GM12878 (cell line): ENCODE measurements at regions not wholly inside any gene's neighbourhood (a gene's known extent, or its start where the extent isn't known, plus 50 kb on each side); places are given as distances from the start of the nearest gene placed in this dataset.

ENCODE experiments used
- ATAC-seq: fragments of 200-7000 bp; cut with Tn5 transposase; 3 replicates; pipeline ENCODE4 v1.9.1; 2020; ENCODE audit warnings: mild to moderate bottlenecking, moderate library complexity
- BruUV-seq: library from RNA; stranded (reverse); fragments of 400-500 nt; replicated peaks from 2 replicates; lab custom pipeline; 2021; lab: Mats Ljungman, UMichigan
- CTCF ChIA-PET: fragments of 300-600 bp; sonication (Branson Sonifier 250); formaldehyde crosslinking; extraction: SDS; loops from one replicate; lab custom pipeline; 2021; ENCODE audit warnings: inconsistent platforms; lab: Yijun Ruan, JAX
- POLR2A ChIA-PET: fragments of 350-600 bp; formaldehyde crosslinking; extraction: SDS; loops from one replicate; lab custom pipeline; 2021; ENCODE audit warnings: inconsistent platforms; lab: Charles Lee
- RAD21 ChIA-PET: fragments of 300-600 bp; sonication (Branson Sonifier 250); formaldehyde crosslinking; loops from one replicate; lab custom pipeline; 2023; ENCODE audit warnings: antibody characterized with exemption; ENCODE audit not compliant: unreplicated experiment; lab: Charles Lee
- SMC1A ChIA-PET: fragments of 300-600 bp; sonication (Branson Sonifier 250); formaldehyde crosslinking; loops from one replicate; lab custom pipeline; 2023; ENCODE audit not compliant: unreplicated experiment, uncharacterized antibody; lab: Charles Lee
- DNase-seq: peaks from one replicate; pipeline ENCODE4 v3.0.0-alpha.2; 2011; ENCODE audit warnings: low read depth, low spot score
- FAIRE-seq: peaks from 3 replicates; lab custom pipeline; 2011; peaks lifted over from hg19 to GRCh38; lab: Jason Lieb, UNC
- H2AFZ ChIP-seq: 2 replicates; pipeline ENCODE4 v1.6.0; 2011; ENCODE audit warnings: low read depth, low read length, control low read depth; ENCODE audit not compliant: control insufficient read depth
- H3K27ac ChIP-seq: 2 replicates; pipeline ENCODE4 v1.5.1; 2011; ENCODE audit warnings: control low read depth; ENCODE audit not compliant: control insufficient read depth, insufficient read depth
- H3K27me3 ChIP-seq, 2 experiments: replicated peaks in 1 of 2; 2 replicates each; pipeline versions ENCODE4 v1.6.0 to v1.6.1; 2011; ENCODE audit warnings: low read length in 1 of 2; ENCODE audit not compliant: control insufficient read depth in 2 of 2, insufficient read depth in 2 of 2
- H3K36me3 ChIP-seq, 2 experiments: 2 replicates each; pipeline ENCODE4 v1.5.1; 2011; ENCODE audit warnings: low read length in 1 of 2; ENCODE audit not compliant: control insufficient read depth in 2 of 2, insufficient read depth in 2 of 2
- H3K4me1 ChIP-seq: 2 replicates; pipeline ENCODE4 v1.6.1; 2011; ENCODE audit warnings: mild to moderate bottlenecking, low read length, moderate library complexity, mixed read lengths; ENCODE audit not compliant: control insufficient read depth, insufficient read depth
- H3K4me2 ChIP-seq: 2 replicates; pipeline ENCODE4 v1.6.0; 2011; ENCODE audit warnings: control low read depth; ENCODE audit not compliant: control insufficient read depth, insufficient read depth
- H3K4me3 ChIP-seq: fragments of 200-600 bp; sonication (generic); 2 replicates; pipeline ENCODE4 v1.5.1; 2016
- H3K79me2 ChIP-seq: 2 replicates; pipeline ENCODE4 v1.6.0; 2011; ENCODE audit warnings: low read length; ENCODE audit not compliant: control insufficient read depth, insufficient read depth
- H3K9ac ChIP-seq: 2 replicates; pipeline ENCODE4 v1.8.0; 2011; ENCODE audit warnings: low read length, control low read depth, mixed read lengths; ENCODE audit not compliant: control insufficient read depth, insufficient read depth
- H3K9me3 ChIP-seq: replicated peaks from 3 replicates; pipeline ENCODE4 v1.5.1; 2011; ENCODE audit warnings: mild to moderate bottlenecking, low read length; ENCODE audit not compliant: control insufficient read depth, insufficient read depth
- H4K20me1 ChIP-seq: 2 replicates; pipeline ENCODE4 v1.6.0; 2011; ENCODE audit not compliant: control insufficient read depth, insufficient read depth
- BCL11A ChIP-seq: IDR thresholded peaks from 2 replicates; pipeline ENCODE4 v1.6.1; 2011; ENCODE audit warnings: low read depth, low read length
- BMI1 ChIP-seq: fragments of 450-650 bp; IDR thresholded peaks from 2 replicates; pipeline ENCODE4 v1.6.1; 2016; ENCODE audit warnings: mild to moderate bottlenecking, moderate library complexity, borderline replicate concordance
- BRCA1 ChIP-seq: IDR thresholded peaks from 2 replicates; pipeline ENCODE4 v1.6.1; 2011; ENCODE audit warnings: low read depth, low read length, improper control_type of control experiment
- CEBPB ChIP-seq, 2 experiments: fragments of 150-350 bp in 1 of 2; IDR thresholded peaks; 2 replicates each; pipeline ENCODE4 v1.6.1; 2012 to 2014; ENCODE audit warnings: low read depth in 2 of 2, low read length in 2 of 2, borderline replicate concordance in 1 of 2, inconsistent platforms in 1 of 2
- CHD4 ChIP-seq: fragments of 200-600 bp; sonication (generic); IDR thresholded peaks from 2 replicates; pipeline ENCODE4 v1.6.1; 2016; ENCODE audit warnings: mild to moderate bottlenecking
- FOS ChIP-seq: IDR thresholded peaks from 3 replicates; pipeline ENCODE4 v1.6.1; 2011; ENCODE audit warnings: borderline replicate concordance; ENCODE audit not compliant: insufficient read length; ENCODE audit errors: extremely low read depth
- FOXM1 ChIP-seq: IDR thresholded peaks from 2 replicates; pipeline ENCODE4 v1.6.1; 2012; ENCODE audit warnings: low read depth, mild to moderate bottlenecking, inconsistent platforms, low read length, moderate library complexity
- KLF5 ChIP-seq: fragments of 450-650 bp; IDR thresholded peaks from 2 replicates; pipeline ENCODE4 v1.6.1; 2014; ENCODE audit warnings: mild to moderate bottlenecking; ENCODE audit not compliant: partially characterized antibody
- MTA3 ChIP-seq: IDR thresholded peaks from 2 replicates; pipeline ENCODE4 v1.6.1; 2012; ENCODE audit warnings: low read length, inconsistent platforms, borderline replicate concordance
- NFIC ChIP-seq: IDR thresholded peaks from 2 replicates; pipeline ENCODE4 v1.6.1; 2012; ENCODE audit warnings: low read depth, mild to moderate bottlenecking, inconsistent platforms, low read length, moderate library complexity
- NFXL1 ChIP-seq: fragments of 450-650 bp; IDR thresholded peaks from 2 replicates; pipeline ENCODE4 v1.6.1; 2017; ENCODE audit warnings: antibody characterized with exemption, mild to moderate bottlenecking, borderline replicate concordance
- NR2C1 ChIP-seq: fragments of 450-650 bp; IDR thresholded peaks from 2 replicates; pipeline ENCODE4 v1.6.1; 2017; ENCODE audit warnings: antibody characterized with exemption, mild to moderate bottlenecking, moderate library complexity
- RELA ChIP-seq: fragments of 450-650 bp; IDR thresholded peaks from 2 replicates; pipeline ENCODE4 v1.8.0; 2014; ENCODE audit warnings: borderline replicate concordance; ENCODE audit not compliant: partially characterized antibody
- SPI1 ChIP-seq: IDR thresholded peaks from 2 replicates; pipeline ENCODE4 v1.6.1; 2011; ENCODE audit warnings: low read depth, mild to moderate bottlenecking, low read length, moderate library complexity, borderline replicate concordance; ENCODE audit not compliant: insufficient read depth
- SUZ12 ChIP-seq: fragments of 200-600 bp; sonication (generic); IDR thresholded peaks from one replicate; pipeline ENCODE4 v1.6.1; 2018; ENCODE audit warnings: antibody characterized with exemption, mild to moderate bottlenecking; ENCODE audit not compliant: unreplicated experiment
- ZNF622 ChIP-seq: fragments of 450-650 bp; IDR thresholded peaks from 2 replicates; pipeline ENCODE4 v1.6.1; 2017; ENCODE audit warnings: mild to moderate bottlenecking, inconsistent platforms
- WGBS: methylation state at CpG from one replicate; pipeline ENCODE4 v1.1.6; 2016; ENCODE audit warnings: low lambda C conversion rate; ENCODE audit not compliant: insufficient replicate concordance, insufficient coverage; ENCODE audit errors: missing lambda C conversion rate; 5-methylcytosine and 5-hydroxymethylcytosine counted together
- in situ Hi-C: fragments of 300-500 bp; cut with MboI; formaldehyde crosslinking; loops from 9 replicates; pipeline ENCODE4 v1.14.3; 2018; ENCODE audit warnings: mixed read lengths
- intact Hi-C: fragments of 100-400 bp; cut with micrococcal nuclease; formaldehyde crosslinking; loops from one replicate; pipeline ENCODE4 v1.14.2; 2022; ENCODE audit not compliant: unreplicated experiment
- TF ChIP-seq, protein P1 (sequence below): fragments of 450-650 bp; IDR thresholded peaks from 2 replicates; pipeline ENCODE4 v1.6.1; 2016; ENCODE audit warnings: mild to moderate bottlenecking, moderate library complexity, borderline replicate concordance
- TF ChIP-seq, protein P2 (sequence below): IDR thresholded peaks from 2 replicates; pipeline ENCODE4 v1.6.1; 2012; ENCODE audit warnings: low read depth, low read length, improper control_type of control experiment

- TF ChIP-seq ZNF622 (no peak), BRCA1 (no peak), FOS (no peak), NFXL1 (no peak)
These were observed 209.5 kb downstream of the UBE2E3 start (continued) for GRCh38 chr2:181189951-181190350.

- Histone ChIP-seq H3K4me3 (no peak overlapping the region), H2AFZ (no peak overlapping the region), H3K27ac (no peak overlapping the region), H3K36me3 (no peaks in the 10 kb centered on the region), H3K9me3 (no peaks in the 10 kb centered on the region), H4K20me1 (no peaks in the 10 kb centered on the region), H3K4me1 (no peaks in the 10 kb centered on the region), H3K9ac (no peak overlapping the region), H3K79me2 (no peaks in the 10 kb centered on the region), H3K4me2 (no peak overlapping the region), H3K27me3 (no peaks in the 10 kb centered on the region)
- in situ Hi-C loops (no loop called here), intact Hi-C loops (no loop called here)
- 20% methylated on average over 1 of the region's 1 CpG for WGBS
- no TSS peak for BruUV-seq
- FAIRE-seq (no peak), DNase-seq (no peak), ATAC-seq (no peak)
- SMC1A ChIA-PET, result interaction anchor here (0.9 to 1.6 kb wide), 5 partner anchors 12 to 55 kb away, joined by 3 to 4 read pairs (median 3); no protein-coding TSS in a partner anchor
- POLR2A ChIA-PET, result no interaction called here
- TF ChIP-seq, protein P1, sequence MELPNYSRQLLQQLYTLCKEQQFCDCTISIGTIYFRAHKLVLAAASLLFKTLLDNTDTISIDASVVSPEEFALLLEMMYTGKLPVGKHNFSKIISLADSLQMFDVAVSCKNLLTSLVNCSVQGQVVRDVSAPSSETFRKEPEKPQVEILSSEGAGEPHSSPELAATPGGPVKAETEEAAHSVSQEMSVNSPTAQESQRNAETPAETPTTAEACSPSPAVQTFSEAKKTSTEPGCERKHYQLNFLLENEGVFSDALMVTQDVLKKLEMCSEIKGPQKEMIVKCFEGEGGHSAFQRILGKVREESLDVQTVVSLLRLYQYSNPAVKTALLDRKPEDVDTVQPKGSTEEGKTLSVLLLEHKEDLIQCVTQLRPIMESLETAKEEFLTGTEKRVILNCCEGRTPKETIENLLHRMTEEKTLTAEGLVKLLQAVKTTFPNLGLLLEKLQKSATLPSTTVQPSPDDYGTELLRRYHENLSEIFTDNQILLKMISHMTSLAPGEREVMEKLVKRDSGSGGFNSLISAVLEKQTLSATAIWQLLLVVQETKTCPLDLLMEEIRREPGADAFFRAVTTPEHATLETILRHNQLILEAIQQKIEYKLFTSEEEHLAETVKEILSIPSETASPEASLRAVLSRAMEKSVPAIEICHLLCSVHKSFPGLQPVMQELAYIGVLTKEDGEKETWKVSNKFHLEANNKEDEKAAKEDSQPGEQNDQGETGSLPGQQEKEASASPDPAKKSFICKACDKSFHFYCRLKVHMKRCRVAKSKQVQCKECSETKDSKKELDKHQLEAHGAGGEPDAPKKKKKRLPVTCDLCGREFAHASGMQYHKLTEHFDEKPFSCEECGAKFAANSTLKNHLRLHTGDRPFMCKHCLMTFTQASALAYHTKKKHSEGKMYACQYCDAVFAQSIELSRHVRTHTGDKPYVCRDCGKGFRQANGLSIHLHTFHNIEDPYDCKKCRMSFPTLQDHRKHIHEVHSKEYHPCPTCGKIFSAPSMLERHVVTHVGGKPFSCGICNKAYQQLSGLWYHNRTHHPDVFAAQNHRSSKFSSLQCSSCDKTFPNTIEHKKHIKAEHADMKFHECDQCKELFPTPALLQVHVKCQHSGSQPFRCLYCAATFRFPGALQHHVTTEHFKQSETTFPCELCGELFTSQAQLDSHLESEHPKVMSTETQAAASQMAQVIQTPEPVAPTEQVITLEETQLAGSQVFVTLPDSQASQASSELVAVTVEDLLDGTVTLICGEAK, result no peak
- TF ChIP-seq FOXM1 (no peak), CEBPB (IDR thresholded peaks at IDR 0.05; ENCODE audit: borderline replicate concordance in 1 of 2, low read depth in 2 of 2, low read length in 2 of 2) (no peak), BMI1 (no peak), CHD4 (no peak), NFIC (no peak), KLF5 (no peak), NR2C1 (no peak), SUZ12 (no peak), RELA (no peak), MTA3 (no peak), BCL11A (no peak), SPI1 (no peak)
- TF ChIP-seq, protein P2, sequence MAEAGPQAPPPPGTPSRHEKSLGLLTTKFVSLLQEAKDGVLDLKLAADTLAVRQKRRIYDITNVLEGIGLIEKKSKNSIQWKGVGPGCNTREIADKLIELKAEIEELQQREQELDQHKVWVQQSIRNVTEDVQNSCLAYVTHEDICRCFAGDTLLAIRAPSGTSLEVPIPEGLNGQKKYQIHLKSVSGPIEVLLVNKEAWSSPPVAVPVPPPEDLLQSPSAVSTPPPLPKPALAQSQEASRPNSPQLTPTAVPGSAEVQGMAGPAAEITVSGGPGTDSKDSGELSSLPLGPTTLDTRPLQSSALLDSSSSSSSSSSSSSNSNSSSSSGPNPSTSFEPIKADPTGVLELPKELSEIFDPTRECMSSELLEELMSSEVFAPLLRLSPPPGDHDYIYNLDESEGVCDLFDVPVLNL, result no peak
- CTCF ChIA-PET, result interaction anchor here (0.6 to 1.2 kb wide), 3 partner anchors 39 to 378 kb away, joined by 3 to 5 read pairs (median 3); no protein-coding TSS in a partner anchor
- RAD21 ChIA-PET, result interaction anchor here (0.6 kb wide), 1 partner anchor 363 kb away, joined by 3 read pairs; no protein-coding TSS in a partner anchor
These were observed 210.3 kb downstream of the UBE2E3 start for GRCh38 chr2:181190711-181191110.
